Karpas-422 (cell line): ENCODE measurements at regions not wholly inside any gene's neighbourhood (a gene's known extent, or its start where the extent isn't known, plus 50 kb on each side); places are given as distances from the start of the nearest gene placed in this dataset.

Source experiments
- DNase-seq: peaks from one replicate; pipeline ENCODE4 v3.0.0-alpha.2; 2015
- H2AFZ ChIP-seq: fragments of 200-600 bp; sonication (generic); 2 replicates; pipeline ENCODE4 v1.6.1; 2014; ENCODE audit warnings: antibody characterized with exemption, low read length, mixed read lengths
- H3K27ac ChIP-seq: fragments of 200-600 bp; sonication (generic); 2 replicates; pipeline ENCODE4 v1.5.1; 2014; ENCODE audit warnings: mild to moderate bottlenecking, low read length, moderate library complexity
- H3K27me3 ChIP-seq: fragments of 200-600 bp; sonication (generic); 2 replicates; pipeline ENCODE4 v1.6.1; 2014; ENCODE audit warnings: low read length, mixed read lengths
- H3K36me3 ChIP-seq: fragments of 200-600 bp; sonication (generic); 2 replicates; pipeline ENCODE4 v1.6.1; 2014; ENCODE audit warnings: low read length, mixed read lengths; ENCODE audit not compliant: insufficient read depth
- H3K4me1 ChIP-seq: fragments of 200-600 bp; sonication (generic); 2 replicates; pipeline ENCODE4 v1.6.1; 2014; ENCODE audit warnings: mild to moderate bottlenecking, low read length, mixed read lengths
- H3K4me2 ChIP-seq: fragments of 200-600 bp; sonication (generic); 2 replicates; pipeline ENCODE4 v1.6.1; 2014; ENCODE audit warnings: low read length, low read depth, mild to moderate bottlenecking; ENCODE audit not compliant: poor library complexity, severe bottlenecking
- H3K4me3 ChIP-seq: fragments of 200-600 bp; sonication (generic); 2 replicates; pipeline ENCODE4 v1.5.1; 2014; ENCODE audit warnings: mild to moderate bottlenecking, antibody characterized with exemption, low read length, mixed read lengths
- H3K79me2 ChIP-seq: fragments of 200-600 bp; sonication (generic); 2 replicates; pipeline ENCODE4 v1.6.1; 2014; ENCODE audit warnings: mild to moderate bottlenecking, low read length, mixed read lengths
- H3K9ac ChIP-seq: fragments of 200-600 bp; sonication (generic); 2 replicates; pipeline ENCODE4 v1.6.0; 2014; ENCODE audit warnings: low read length
- H3K9me2 ChIP-seq: fragments of 200-600 bp; sonication (generic), shearing (Covaris generic); replicated peaks from 2 replicates; pipeline ENCODE4 v1.6.0; 2014; ENCODE audit warnings: mild to moderate bottlenecking, low read length, moderate library complexity; ENCODE audit not compliant: insufficient read depth
- H3K9me3 ChIP-seq: fragments of 300-700, 200-600 bp; sonication (generic); 2 replicates; pipeline ENCODE4 v1.6.1; 2014; ENCODE audit warnings: low read length, mixed read lengths
- H4K20me1 ChIP-seq: fragments of 200-600 bp; sonication (generic); 2 replicates; pipeline ENCODE4 v1.6.1; 2014; ENCODE audit warnings: mild to moderate bottlenecking, antibody characterized with exemption, low read length, low read depth; ENCODE audit not compliant: insufficient read depth

GRCh38 chr9:126219648-126220063 lies 107.0 kb upstream of the MVB12B start:
- no peaks in the 10 kb centered on the region for H4K20me1 ChIP-seq
- no peak overlapping the region for H3K9ac ChIP-seq
- H3K4me1 ChIP-seq = no peaks in the 10 kb centered on the region
- no peak overlapping the region for H3K4me3 ChIP-seq
- H2AFZ ChIP-seq = no peak overlapping the region
- no peaks in the 10 kb centered on the region for H3K36me3 ChIP-seq
- no peaks in the 10 kb centered on the region for H3K9me3 ChIP-seq
- H3K27me3 ChIP-seq = no peaks in the 10 kb centered on the region
- no peaks in the 10 kb centered on the region for H3K79me2 ChIP-seq
- H3K27ac ChIP-seq = no peak overlapping the region
- no peaks in the 10 kb centered on the region for H3K9me2 ChIP-seq
- no peak overlapping the region for H3K4me2 ChIP-seq
- no peak for DNase-seq

- H3K79me2 ChIP-seq = no peaks in the 10 kb centered on the region
- no peaks in the 10 kb centered on the region for H3K9me2 ChIP-seq
- no peak for DNase-seq
- H3K4me2 ChIP-seq = no peak overlapping the region
- H3K27me3 ChIP-seq = no peaks in the 10 kb centered on the region
- H4K20me1 ChIP-seq = no peaks in the 10 kb centered on the region
- no peaks in the 10 kb centered on the region for H3K9me3 ChIP-seq
- no peaks in the 10 kb centered on the region for H3K4me1 ChIP-seq
- H2AFZ ChIP-seq = no peak overlapping the region
- no peak overlapping the region for H3K27ac ChIP-seq
- no peak overlapping the region for H3K9ac ChIP-seq
- H3K36me3 ChIP-seq = no peaks in the 10 kb centered on the region
- H3K4me3 ChIP-seq = no peak overlapping the region
Measured at GRCh38 chr9:126221480-126221879, 105.1 kb upstream of the MVB12B start.

DNA sequence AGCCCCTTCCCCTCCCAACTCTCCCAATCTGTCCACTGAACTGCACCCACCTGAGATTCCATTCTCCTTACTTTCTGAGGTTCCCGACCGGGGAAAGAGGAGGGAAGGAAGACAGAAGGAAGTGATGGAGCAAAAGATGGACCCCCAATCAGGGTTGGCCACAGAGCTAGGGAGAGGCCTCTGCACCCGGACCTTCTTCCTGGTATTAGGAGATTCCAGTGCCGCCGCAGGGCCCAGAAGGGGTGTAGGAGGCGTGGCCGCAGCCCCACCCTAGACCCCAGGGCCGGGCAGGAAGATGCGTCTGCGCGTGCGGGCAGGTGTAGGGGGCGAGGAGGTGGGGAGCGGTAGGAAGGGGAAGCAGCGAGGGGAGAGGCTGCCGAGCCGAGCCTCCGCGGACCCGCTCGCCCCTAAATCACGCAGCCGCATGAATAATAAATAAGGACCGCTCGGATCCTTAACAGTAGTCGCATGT lies 104.2 kb upstream of the MVB12B start:
- Histone ChIP-seq H4K20me1 (no peaks in the 10 kb centered on the region), H2AFZ (no peak overlapping the region), H3K4me3 (no peak overlapping the region), H3K9ac (no peak overlapping the region), H3K4me1 (no peaks in the 10 kb centered on the region), H3K79me2 (no peaks in the 10 kb centered on the region), H3K27me3 (no peaks in the 10 kb centered on the region), H3K9me2 (no peaks in the 10 kb centered on the region), H3K36me3 (no peaks in the 10 kb centered on the region), H3K27ac (no peak overlapping the region), H3K4me2 (no peak overlapping the region), H3K9me3 (no peaks in the 10 kb centered on the region)
- no peak for DNase-seq

GRCh38 chr9:126222835-126223431 lies 103.7 kb upstream of the MVB12B start:
- Histone ChIP-seq H3K4me2 (no peak overlapping the region), H3K4me3 (no peak overlapping the region), H2AFZ (no peak overlapping the region)

DNA sequence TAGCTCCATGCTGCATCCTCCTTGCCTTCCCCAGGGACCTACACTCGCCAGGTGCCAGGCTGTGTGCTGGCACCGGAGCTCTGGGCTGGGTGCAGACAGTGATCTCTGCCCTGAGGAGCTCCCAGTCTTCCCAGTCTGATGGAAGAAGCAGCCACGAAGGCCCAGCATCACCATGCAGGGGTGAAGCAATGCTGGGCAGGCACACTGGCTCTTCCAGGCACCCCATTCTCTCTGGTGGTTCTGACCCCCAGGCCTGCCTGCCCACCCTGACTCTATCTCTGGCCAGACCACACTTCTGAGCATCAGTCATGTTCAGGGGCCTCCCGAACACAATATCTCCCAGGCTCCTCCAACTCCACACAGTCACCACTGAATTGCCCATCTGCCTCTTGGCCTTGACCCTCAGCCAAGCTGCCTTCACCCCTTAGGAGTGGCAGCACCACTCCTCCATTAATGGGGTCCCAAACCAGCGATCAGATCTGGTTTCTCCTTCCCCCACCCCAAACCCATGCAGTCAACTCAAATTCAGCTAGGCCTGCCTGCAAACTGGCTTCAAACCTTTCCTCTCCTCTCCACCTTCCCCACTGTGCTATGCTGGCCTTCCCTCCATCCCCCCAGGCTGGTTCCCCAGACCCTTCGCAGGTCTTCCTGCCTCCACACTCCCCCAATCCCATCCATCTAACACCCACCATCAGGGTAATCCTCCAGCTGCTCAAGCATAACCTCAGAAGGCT lies 102.7 kb upstream of the MVB12B start:
- H3K9me2 ChIP-seq = no peaks in the 10 kb centered on the region

More at GRCh38 chr9:126222835-126223431, 103.7 kb upstream of the MVB12B start:
- DNase-seq = no peak
- Histone ChIP-seq H3K79me2 (no peaks in the 10 kb centered on the region), H3K9me3 (no peaks in the 10 kb centered on the region), H3K4me1 (no peaks in the 10 kb centered on the region), H3K27me3 (no peaks in the 10 kb centered on the region), H3K36me3 (no peaks in the 10 kb centered on the region), H3K9ac (no peak overlapping the region), H4K20me1 (no peaks in the 10 kb centered on the region), H3K27ac (no peak overlapping the region), H3K9me2 (no peaks in the 10 kb centered on the region)

DNA sequence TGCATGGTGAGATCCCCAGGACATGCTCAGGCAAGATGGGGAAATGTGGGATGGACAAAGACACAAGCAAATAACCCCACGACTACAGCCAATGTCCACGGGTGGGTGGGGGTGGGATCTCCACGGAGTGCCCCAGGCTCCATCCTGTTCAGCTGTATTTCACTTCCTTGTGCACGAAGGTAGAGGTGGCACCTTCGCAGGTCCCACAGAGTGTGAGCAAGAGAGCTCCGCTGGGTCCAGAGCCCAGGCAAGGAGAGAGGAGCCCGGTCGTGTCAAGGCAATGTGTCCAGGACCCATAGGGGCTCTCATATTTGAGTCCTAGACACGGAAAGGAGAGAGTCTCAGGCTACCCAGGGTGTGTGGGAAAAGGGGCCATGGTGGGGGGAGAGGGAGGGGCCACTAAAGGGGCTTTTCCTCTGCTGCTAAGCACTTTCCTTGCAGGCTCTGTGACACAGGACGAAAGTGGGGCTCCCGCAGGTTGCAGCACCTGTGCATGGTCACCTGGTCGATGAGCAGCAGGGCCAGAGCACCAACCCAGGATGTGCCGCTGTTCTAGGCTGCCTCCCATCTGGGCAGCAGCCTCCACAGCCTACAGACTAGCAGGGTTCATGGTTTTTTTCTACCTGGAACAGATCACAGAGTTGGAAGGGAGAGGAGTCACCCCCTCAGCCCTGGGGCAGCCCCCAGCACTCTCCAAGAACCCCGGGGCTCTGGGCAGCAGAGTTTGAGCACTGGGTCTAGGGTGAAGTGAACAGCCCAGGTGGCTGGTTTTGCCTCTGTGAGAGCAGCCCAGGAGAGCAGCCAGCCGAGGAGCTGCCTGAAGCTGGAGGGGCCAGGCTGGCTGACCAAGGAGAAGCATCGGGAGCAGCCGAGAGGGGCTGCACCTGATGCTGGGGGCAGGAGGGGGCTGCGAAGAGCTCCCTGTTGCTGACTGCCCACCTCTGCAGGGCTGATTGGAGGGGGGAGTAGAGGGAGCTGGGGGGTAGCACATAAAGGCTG lies 100.7 kb upstream of the MVB12B start:
- no peaks in the 10 kb centered on the region for H4K20me1 ChIP-seq
- H3K27me3 ChIP-seq = no peaks in the 10 kb centered on the region
- no peaks in the 10 kb centered on the region for H3K4me1 ChIP-seq
- H3K9me2 ChIP-seq = no peaks in the 10 kb centered on the region
- no peak overlapping the region for H3K4me2 ChIP-seq
- no peak overlapping the region for H3K27ac ChIP-seq
- no peak for DNase-seq
- no peak overlapping the region for H2AFZ ChIP-seq
- no peaks in the 10 kb centered on the region for H3K36me3 ChIP-seq
- H3K4me3 ChIP-seq = no peak overlapping the region
- no peak overlapping the region for H3K9ac ChIP-seq
- no peaks in the 10 kb centered on the region for H3K9me3 ChIP-seq
- no peaks in the 10 kb centered on the region for H3K79me2 ChIP-seq

More for the DNA sequence above, 102.7 kb upstream of the MVB12B start:
- H3K9ac ChIP-seq = no peak overlapping the region
- no peaks in the 10 kb centered on the region for H4K20me1 ChIP-seq
- H3K79me2 ChIP-seq = no peaks in the 10 kb centered on the region
- no peaks in the 10 kb centered on the region for H3K27me3 ChIP-seq
- no peaks in the 10 kb centered on the region for H3K9me3 ChIP-seq
- no peaks in the 10 kb centered on the region for H3K4me1 ChIP-seq
- no peak overlapping the region for H3K4me3 ChIP-seq
- DNase-seq = no peak
- H3K4me2 ChIP-seq = no peak overlapping the region
- no peaks in the 10 kb centered on the region for H3K36me3 ChIP-seq
- no peak overlapping the region for H3K27ac ChIP-seq
- H2AFZ ChIP-seq = no peak overlapping the region

DNA sequence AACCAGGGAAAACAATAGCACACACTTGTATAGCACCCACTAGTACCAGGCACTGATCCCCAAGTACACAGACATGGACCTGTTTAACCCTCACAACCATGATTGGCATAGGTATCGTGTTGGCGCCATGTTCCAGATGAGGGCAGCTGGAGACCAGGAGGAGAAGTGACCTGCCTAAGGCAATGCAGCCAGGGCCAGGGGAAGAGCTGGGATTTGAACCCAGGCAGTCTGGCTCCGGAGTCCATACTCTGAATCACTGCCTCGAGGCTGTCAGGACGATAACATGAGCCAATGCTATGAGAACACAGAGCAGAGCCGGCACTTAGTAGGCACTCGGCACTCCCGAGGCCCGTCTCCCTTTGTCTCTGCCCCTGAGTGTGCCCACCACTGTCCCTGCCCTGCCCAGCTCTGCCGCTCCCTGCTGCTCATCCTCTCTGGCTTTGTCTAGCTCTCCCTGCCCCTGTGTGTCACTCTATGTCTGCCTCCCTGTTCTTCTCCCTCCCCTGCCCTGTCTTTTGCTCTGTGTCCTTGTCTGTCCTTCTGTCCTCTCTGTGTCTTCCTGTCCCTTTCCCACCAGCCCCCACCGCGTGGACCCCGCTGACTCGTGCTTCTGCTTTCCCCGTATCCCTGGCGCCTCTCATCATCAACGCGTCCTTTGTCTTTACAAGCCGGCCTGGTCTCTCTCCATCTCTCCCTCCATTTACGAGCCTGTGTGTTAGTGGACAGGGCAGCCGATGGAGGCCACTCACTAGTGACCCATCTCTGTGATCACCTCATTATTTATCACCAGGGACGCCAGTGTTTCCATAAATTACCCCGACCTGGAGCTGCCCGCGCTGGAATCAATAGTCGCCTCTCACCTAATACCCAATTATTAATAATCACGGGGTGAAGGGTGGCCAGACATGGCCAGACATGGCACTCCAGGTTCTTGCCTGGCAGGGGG lies 99.4 kb upstream of the MVB12B start:
- Histone ChIP-seq H3K4me1 (no peaks in the 10 kb centered on the region), H3K4me2 (no peak overlapping the region), H3K36me3 (no peaks in the 10 kb centered on the region), H2AFZ (no peak overlapping the region), H3K27ac (no peak overlapping the region), H3K27me3 (no peaks in the 10 kb centered on the region), H3K9ac (no peak overlapping the region), H4K20me1 (no peaks in the 10 kb centered on the region), H3K9me3 (no peaks in the 10 kb centered on the region), H3K9me2 (no peaks in the 10 kb centered on the region), H3K4me3 (no peak overlapping the region), H3K79me2 (no peaks in the 10 kb centered on the region)
- DNase-seq = no peak
